Gastrocnemius medialis (tissue), 4 donors: ENCODE measurements at regions not wholly inside any gene's neighbourhood (a gene's known extent, or its start where the extent isn't known, plus 50 kb on each side); places are given as distances from the start of the nearest gene placed in this dataset.

ENCODE experiments used
- ATAC-seq, 2 donors: fragments of 150-250 bp; one replicate each; pipeline ENCODE4 v1.9.1; 2016
- DNase-seq, 2 donors: peaks; one replicate each; pipeline ENCODE4 v3.0.0-alpha.2; 2019
- H3K27ac ChIP-seq, 4 donors: fragments of 200-600 bp; sonication (generic); 1 replicate in 1 of 4; 2 replicates in 3 of 4; pipeline ENCODE4 v1.5.1; 2016 to 2018; ENCODE audit warnings: mild to moderate bottlenecking in 2 of 4, moderate library complexity in 1 of 4
- H3K27me3 ChIP-seq, 3 donors: fragments of 200-600 bp; sonication (generic) in 2 of 3; 1 replicate in 1 of 3; 2 replicates in 2 of 3; pipeline versions ENCODE4 v1.5.1 to v1.6.0; 2016 to 2019; ENCODE audit warnings: mild to moderate bottlenecking in 1 of 3, moderate library complexity in 1 of 3
- H3K36me3 ChIP-seq, 2 donors: fragments of 200-600 bp; sonication (generic) in 1 of 2; one replicate each; pipeline ENCODE4 v1.5.1; 2017 to 2018
- H3K4me1 ChIP-seq, 2 donors: fragments of 200-600 bp; sonication (generic) in 1 of 2; one replicate each; pipeline ENCODE4 v1.5.1; 2016 to 2017; ENCODE audit warnings: mild to moderate bottlenecking in 2 of 2
- H3K4me3 ChIP-seq, 4 donors: fragments of 200-600 bp; sonication (generic) in 3 of 4; 1 replicate in 1 of 4; 2 replicates in 3 of 4; pipeline ENCODE4 v1.5.1; 2016 to 2019; ENCODE audit warnings: mild to moderate bottlenecking in 2 of 4
- H3K9me3 ChIP-seq, 3 donors: fragments of 200-600 bp; sonication (generic) in 2 of 3; 1 replicate in 1 of 3; 2 replicates in 2 of 3; pipeline ENCODE4 v1.5.1; 2016 to 2019
- POLR2A ChIP-seq, 2 donors: fragments of 450-650 bp; IDR thresholded peaks; one replicate each; pipeline ENCODE4 v1.6.1; 2017; ENCODE audit warnings: antibody characterized with exemption in 2 of 2, mild to moderate bottlenecking in 2 of 2, moderate library complexity in 2 of 2
- in situ Hi-C, 4 donors: fragments of 200-750 bp; cut with MboI; loops; one replicate each; pipeline versions ENCODE4 v1.15.0 to v1.8.0; 2017; ENCODE audit warnings: low sequenced_read_pairs in 4 of 4
- intact Hi-C: fragments of 100-400 bp; cut with DNase I; formaldehyde crosslinking; loops from one replicate; pipeline ENCODE4 v1.15.1; 2023; ENCODE audit warnings: low total_unique reads
- TF ChIP-seq, protein P1 (sequence below), 5 experiments: fragments of 450-650 bp in 3 of 5; fragments of 200-600 bp in 2 of 5; sonication (generic) in 2 of 5; IDR thresholded peaks in 4 of 5; conservative IDR thresholded peaks in 1 of 5; 1 replicate in 4 of 5; 2 replicates in 1 of 5; pipeline ENCODE4 v1.5.1; 2016 to 2019; ENCODE audit warnings: antibody characterized with exemption in 5 of 5, mild to moderate bottlenecking in 3 of 5, moderate library complexity in 3 of 5

DNA sequence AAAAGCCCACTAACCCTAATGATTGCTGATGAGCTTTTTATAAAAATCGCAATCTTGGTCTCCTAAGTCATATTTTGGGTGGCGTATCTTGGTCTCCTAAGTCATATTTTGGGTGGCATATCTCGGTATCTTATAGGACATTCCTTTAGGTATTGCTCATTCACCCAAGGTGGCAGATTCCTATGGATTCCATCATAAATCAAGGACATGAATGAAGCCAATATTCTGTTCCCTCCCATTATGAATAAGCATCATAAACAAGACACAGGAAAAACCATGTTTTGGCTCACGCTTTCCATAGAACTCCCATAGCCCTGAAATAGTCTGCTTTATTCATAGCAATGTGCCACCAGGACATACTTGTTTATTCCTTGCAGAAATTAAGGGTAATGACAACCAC, 95.0 kb upstream of the CD99 start:
- no peaks in the 10 kb centered on the region for H3K4me1 ChIP-seq
- TF ChIP-seq, protein P1, sequence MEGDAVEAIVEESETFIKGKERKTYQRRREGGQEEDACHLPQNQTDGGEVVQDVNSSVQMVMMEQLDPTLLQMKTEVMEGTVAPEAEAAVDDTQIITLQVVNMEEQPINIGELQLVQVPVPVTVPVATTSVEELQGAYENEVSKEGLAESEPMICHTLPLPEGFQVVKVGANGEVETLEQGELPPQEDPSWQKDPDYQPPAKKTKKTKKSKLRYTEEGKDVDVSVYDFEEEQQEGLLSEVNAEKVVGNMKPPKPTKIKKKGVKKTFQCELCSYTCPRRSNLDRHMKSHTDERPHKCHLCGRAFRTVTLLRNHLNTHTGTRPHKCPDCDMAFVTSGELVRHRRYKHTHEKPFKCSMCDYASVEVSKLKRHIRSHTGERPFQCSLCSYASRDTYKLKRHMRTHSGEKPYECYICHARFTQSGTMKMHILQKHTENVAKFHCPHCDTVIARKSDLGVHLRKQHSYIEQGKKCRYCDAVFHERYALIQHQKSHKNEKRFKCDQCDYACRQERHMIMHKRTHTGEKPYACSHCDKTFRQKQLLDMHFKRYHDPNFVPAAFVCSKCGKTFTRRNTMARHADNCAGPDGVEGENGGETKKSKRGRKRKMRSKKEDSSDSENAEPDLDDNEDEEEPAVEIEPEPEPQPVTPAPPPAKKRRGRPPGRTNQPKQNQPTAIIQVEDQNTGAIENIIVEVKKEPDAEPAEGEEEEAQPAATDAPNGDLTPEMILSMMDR (IDR thresholded peaks at IDR 0.05 in 4 of 5, conservative IDR thresholded peaks at IDR 0.05 in 1 of 5), result no peak
- no peak for TF ChIP-seq POLR2A (IDR thresholded peaks at IDR 0.05)
- DNase-seq, result no peak
- H3K27me3 ChIP-seq, result no peaks in the 10 kb centered on the region
- ATAC-seq, result no peak
- H3K27ac ChIP-seq, result no peak overlapping the region
- no peaks in the 10 kb centered on the region for H3K9me3 ChIP-seq
- in situ Hi-C loops, result loop anchor here in 3 of 4 donors (5.0 to 25.0 kb wide), 3 partner anchors 309 to 949 kb away; no protein-coding TSS in a partner anchor
- no peaks in the 10 kb centered on the region for H3K36me3 ChIP-seq
- intact Hi-C loops, result no loop called here
- no peak overlapping the region for H3K4me3 ChIP-seq

DNA sequence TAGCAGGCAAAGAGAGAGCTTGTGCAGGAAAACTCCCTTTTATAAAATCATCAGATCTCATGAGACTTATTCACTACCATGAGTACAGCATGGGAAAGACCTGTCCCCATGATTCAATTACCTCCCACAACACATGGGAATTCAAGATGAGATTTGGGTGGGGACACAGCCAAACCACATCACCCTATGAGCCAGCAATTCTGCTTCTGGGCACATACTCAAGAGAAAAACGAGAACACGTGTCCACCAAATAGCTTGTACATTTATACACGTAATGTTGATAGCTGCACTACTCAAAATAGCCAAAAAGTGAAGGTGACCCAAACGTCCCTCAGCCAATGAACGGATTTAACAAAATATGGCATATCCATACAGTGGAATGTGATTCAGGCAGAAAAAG, 94.5 kb upstream of the DHRSX start:
- intact Hi-C loops, result no loop called here
- in situ Hi-C loops, result loop anchor here in 3 of 4 donors (5.0 to 25.0 kb wide), 3 partner anchors 308 to 948 kb away; no protein-coding TSS in a partner anchor
- Histone ChIP-seq H3K36me3 (no peaks in the 10 kb centered on the region), H3K4me1 (no peaks in the 10 kb centered on the region), H3K27me3 (no peaks in the 10 kb centered on the region), H3K9me3 (no peaks in the 10 kb centered on the region), H3K4me3 (no peak overlapping the region), H3K27ac (no peak overlapping the region)
- ATAC-seq (peak in 1 of 2 donors; percentile 60), DNase-seq (no peak)
- TF ChIP-seq, protein P1 (IDR thresholded peaks at IDR 0.05 in 4 of 5, conservative IDR thresholded peaks at IDR 0.05 in 1 of 5), result no peak
- TF ChIP-seq POLR2A (IDR thresholded peaks at IDR 0.05), result no peak

DNA sequence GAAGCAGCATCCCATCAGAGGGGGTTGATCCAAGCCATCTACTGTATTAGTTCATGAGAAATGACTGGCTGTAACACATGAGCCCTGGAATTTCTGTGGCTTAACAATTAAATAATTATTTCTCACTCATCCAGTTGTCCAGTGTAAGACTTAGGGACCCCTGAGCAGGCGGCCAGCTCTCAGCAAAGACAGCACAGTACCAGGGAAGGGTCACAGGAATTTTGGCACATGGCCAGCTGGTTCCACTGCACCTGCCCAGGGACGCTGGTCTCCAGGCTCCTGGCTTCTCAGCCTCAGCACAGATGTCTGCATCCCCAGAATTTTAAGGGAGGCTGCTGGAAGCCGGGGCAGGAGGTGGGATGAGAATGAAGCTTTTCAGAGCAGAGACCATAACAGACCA, 93.7 kb upstream of the DHRSX start:
- no peaks in the 10 kb centered on the region for H3K9me3 ChIP-seq
- no peak for DNase-seq
- H3K4me3 ChIP-seq, result no peak overlapping the region
- no peaks in the 10 kb centered on the region for H3K27me3 ChIP-seq
- no peaks in the 10 kb centered on the region for H3K36me3 ChIP-seq
- intact Hi-C loops, result no loop called here
- H3K4me1 ChIP-seq, result no peaks in the 10 kb centered on the region
- H3K27ac ChIP-seq, result no peak overlapping the region
- no peak for ATAC-seq
- TF ChIP-seq, protein P1 (IDR thresholded peaks at IDR 0.05 in 4 of 5, conservative IDR thresholded peaks at IDR 0.05 in 1 of 5), result no peak
- in situ Hi-C loops, result loop anchor here in 3 of 4 donors (5.0 to 25.0 kb wide), 3 partner anchors 307 to 947 kb away; no protein-coding TSS in a partner anchor

DNA sequence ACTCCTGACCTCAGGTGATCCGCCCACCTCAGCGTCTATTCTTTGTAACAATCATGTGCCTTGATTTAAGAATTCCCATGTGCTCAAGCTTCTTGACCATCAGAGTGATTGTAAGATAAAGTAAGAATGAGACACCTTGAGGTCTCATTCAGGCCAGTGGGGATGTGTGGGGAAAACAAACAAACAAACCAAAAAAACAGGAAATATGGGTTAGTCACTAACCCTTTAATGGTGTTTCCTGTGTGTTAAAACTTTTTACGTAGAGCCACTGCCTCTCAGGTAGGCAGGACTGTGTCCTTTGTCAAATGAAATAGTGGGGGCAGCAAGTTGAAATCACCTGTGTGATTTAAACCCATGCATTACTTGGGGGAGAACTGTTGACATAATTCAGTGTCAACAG, 91.5 kb upstream of the DHRSX start:
- H3K4me1 ChIP-seq, result no peaks in the 10 kb centered on the region
- DNase-seq (no peak), ATAC-seq (no peak)
- no peaks in the 10 kb centered on the region for H3K27me3 ChIP-seq
- no peak overlapping the region for H3K4me3 ChIP-seq
- no peaks in the 10 kb centered on the region for H3K9me3 ChIP-seq
- TF ChIP-seq, protein P1 (IDR thresholded peaks at IDR 0.05 in 4 of 5, conservative IDR thresholded peaks at IDR 0.05 in 1 of 5), result no peak
- TF ChIP-seq POLR2A (IDR thresholded peaks at IDR 0.05), result no peak
- in situ Hi-C loops (loop anchor here in 3 of 4 donors (5.0 to 25.0 kb wide), 3 partner anchors 305 to 945 kb away; no protein-coding TSS in a partner anchor), intact Hi-C loops (loop anchor here (2.0 kb wide), 1 partner anchor 939 kb away; no protein-coding TSS in a partner anchor)
- no peak overlapping the region for H3K27ac ChIP-seq
- H3K36me3 ChIP-seq, result no peaks in the 10 kb centered on the region
